Panc1 (cell line): ENCODE measurements at regions not wholly inside any gene's neighbourhood (a gene's known extent, or its start where the extent isn't known, plus 50 kb on each side); places are given as distances from the start of the nearest gene placed in this dataset.

Experiments
- ATAC-seq: fragments of 200-7000 bp; cut with Tn5 transposase; 2 replicates; pipeline ENCODE4 v1.9.1; 2020; ENCODE audit warnings: mild to moderate bottlenecking, moderate library complexity
- BruUV-seq: library from RNA; stranded (reverse); fragments of 400-500 nt; replicated peaks from 2 replicates; lab custom pipeline; 2021; lab: Mats Ljungman, UMichigan
- CTCF ChIA-PET: fragments of 300-600 bp; sonication (Branson Sonifier 250); formaldehyde crosslinking; loops from one replicate; lab custom pipeline; 2022; ENCODE audit warnings: antibody characterized with exemption; lab: Charles Lee
- POLR2A ChIA-PET: fragments of 300-600 bp; sonication (Branson Sonifier 250); formaldehyde crosslinking; loops from one replicate; lab custom pipeline; 2022; ENCODE audit warnings: antibody characterized with exemption; lab: Charles Lee
- DNase-seq: peaks from one replicate; pipeline ENCODE4 v3.0.0-alpha.2; 2010; ENCODE audit warnings: low read depth, low spot score
- H3K27ac ChIP-seq: 2 replicates; pipeline ENCODE4 v1.5.1; 2011; ENCODE audit warnings: mild to moderate bottlenecking, low read length, inconsistent platforms
- H3K27me3 ChIP-seq: fragments of 200-500 bp; sonication (Bioruptor generic); 2 replicates; pipeline ENCODE4 v1.6.0; 2014; ENCODE audit warnings: low read length, inconsistent platforms; ENCODE audit not compliant: control insufficient read depth, insufficient read depth
- H3K36me3 ChIP-seq: fragments of 200-500 bp; sonication (Bioruptor generic); 2 replicates; pipeline ENCODE4 v1.5.1; 2014; ENCODE audit warnings: inconsistent platforms, mild to moderate bottlenecking, low read length, moderate library complexity; ENCODE audit not compliant: control insufficient read depth, insufficient read depth
- H3K4me1 ChIP-seq: 2 replicates; pipeline ENCODE4 v1.5.1; 2011; ENCODE audit warnings: inconsistent platforms, mild to moderate bottlenecking, low read length, moderate library complexity; ENCODE audit not compliant: control insufficient read depth, insufficient read depth
- H3K4me3 ChIP-seq, 2 experiments: 2 replicates each; pipeline ENCODE4 v1.5.1; 2011 to 2012; ENCODE audit warnings: low read depth in 2 of 2, low read length in 2 of 2, mild to moderate bottlenecking in 2 of 2, inconsistent platforms in 1 of 2, moderate library complexity in 1 of 2
- H3K9me3 ChIP-seq: fragments of 200-500 bp; sonication (Bioruptor generic); 2 replicates; pipeline ENCODE4 v1.5.1; 2014; ENCODE audit warnings: low read depth, mild to moderate bottlenecking, inconsistent platforms, low read length, moderate library complexity; ENCODE audit not compliant: control insufficient read depth, insufficient read depth
- POLR2AphosphoS5 ChIP-seq: IDR thresholded peaks from 2 replicates; pipeline ENCODE4 v1.6.1; 2012; ENCODE audit warnings: mild to moderate bottlenecking, low read depth, low read length, moderate library complexity
- TCF7L2 ChIP-seq: IDR thresholded peaks from 2 replicates; pipeline ENCODE4 v1.6.1; 2011; ENCODE audit warnings: mild to moderate bottlenecking, low read depth, low read length, inconsistent platforms
- in situ Hi-C: cut with HindIII; loops from 2 replicates; pipeline ENCODE4 v1.10.0; 2016; ENCODE audit warnings: low sequenced_read_pairs, low pct_unique_long_range_greater_than_20kb
- intact Hi-C: fragments of 100-400 bp; cut with micrococcal nuclease; formaldehyde crosslinking; loops from one replicate; pipeline ENCODE4 v1.10.0; 2022; ENCODE audit not compliant: unreplicated experiment
- TF ChIP-seq, protein P1 (sequence below), 2 experiments: IDR thresholded peaks; 2 replicates each; pipeline ENCODE4 v1.6.1; 2011 to 2012; ENCODE audit warnings: low read depth in 2 of 2, control low read depth in 1 of 2, low read length in 1 of 2, mild to moderate bottlenecking in 1 of 2, moderate library complexity in 1 of 2; ENCODE audit not compliant: insufficient read depth in 1 of 2
- TF ChIP-seq, protein P2 (sequence below): fragments of 450-650 bp; IDR thresholded peaks from 2 replicates; pipeline ENCODE4 v1.5.1; 2017; ENCODE audit warnings: mild to moderate bottlenecking

DNA sequence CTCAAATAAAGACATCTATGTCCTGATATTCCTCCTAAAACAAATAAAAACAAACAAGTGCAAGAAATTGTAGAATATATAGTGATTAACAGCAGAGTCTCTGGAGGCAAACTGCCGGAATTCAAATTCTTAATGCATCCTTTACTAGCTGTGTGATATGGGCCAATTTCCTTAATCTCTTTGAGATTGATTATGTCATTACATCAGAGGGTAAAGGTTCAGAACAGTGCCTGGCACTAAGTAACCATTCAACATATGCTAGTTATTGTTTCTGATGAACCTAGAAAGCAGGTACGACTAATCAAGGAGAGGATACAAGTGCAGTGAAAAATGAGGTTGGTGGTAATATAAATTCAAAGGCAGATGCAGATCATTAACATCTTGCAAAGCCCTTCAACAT lies 81.1 kb upstream of the ADAMTS19 start:
- DNase-seq (no peak), ATAC-seq (no peak)
- in situ Hi-C loops (no loop called here), intact Hi-C loops (no loop called here)
- H3K9me3 ChIP-seq = no peaks in the 10 kb centered on the region
- TF ChIP-seq, protein P1, sequence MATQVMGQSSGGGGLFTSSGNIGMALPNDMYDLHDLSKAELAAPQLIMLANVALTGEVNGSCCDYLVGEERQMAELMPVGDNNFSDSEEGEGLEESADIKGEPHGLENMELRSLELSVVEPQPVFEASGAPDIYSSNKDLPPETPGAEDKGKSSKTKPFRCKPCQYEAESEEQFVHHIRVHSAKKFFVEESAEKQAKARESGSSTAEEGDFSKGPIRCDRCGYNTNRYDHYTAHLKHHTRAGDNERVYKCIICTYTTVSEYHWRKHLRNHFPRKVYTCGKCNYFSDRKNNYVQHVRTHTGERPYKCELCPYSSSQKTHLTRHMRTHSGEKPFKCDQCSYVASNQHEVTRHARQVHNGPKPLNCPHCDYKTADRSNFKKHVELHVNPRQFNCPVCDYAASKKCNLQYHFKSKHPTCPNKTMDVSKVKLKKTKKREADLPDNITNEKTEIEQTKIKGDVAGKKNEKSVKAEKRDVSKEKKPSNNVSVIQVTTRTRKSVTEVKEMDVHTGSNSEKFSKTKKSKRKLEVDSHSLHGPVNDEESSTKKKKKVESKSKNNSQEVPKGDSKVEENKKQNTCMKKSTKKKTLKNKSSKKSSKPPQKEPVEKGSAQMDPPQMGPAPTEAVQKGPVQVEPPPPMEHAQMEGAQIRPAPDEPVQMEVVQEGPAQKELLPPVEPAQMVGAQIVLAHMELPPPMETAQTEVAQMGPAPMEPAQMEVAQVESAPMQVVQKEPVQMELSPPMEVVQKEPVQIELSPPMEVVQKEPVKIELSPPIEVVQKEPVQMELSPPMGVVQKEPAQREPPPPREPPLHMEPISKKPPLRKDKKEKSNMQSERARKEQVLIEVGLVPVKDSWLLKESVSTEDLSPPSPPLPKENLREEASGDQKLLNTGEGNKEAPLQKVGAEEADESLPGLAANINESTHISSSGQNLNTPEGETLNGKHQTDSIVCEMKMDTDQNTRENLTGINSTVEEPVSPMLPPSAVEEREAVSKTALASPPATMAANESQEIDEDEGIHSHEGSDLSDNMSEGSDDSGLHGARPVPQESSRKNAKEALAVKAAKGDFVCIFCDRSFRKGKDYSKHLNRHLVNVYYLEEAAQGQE (IDR thresholded peaks at IDR 0.05; ENCODE audit: insufficient read depth in 1 of 2, low read depth in 2 of 2, low read length in 1 of 2) = no peak
- TF ChIP-seq, protein P2, sequence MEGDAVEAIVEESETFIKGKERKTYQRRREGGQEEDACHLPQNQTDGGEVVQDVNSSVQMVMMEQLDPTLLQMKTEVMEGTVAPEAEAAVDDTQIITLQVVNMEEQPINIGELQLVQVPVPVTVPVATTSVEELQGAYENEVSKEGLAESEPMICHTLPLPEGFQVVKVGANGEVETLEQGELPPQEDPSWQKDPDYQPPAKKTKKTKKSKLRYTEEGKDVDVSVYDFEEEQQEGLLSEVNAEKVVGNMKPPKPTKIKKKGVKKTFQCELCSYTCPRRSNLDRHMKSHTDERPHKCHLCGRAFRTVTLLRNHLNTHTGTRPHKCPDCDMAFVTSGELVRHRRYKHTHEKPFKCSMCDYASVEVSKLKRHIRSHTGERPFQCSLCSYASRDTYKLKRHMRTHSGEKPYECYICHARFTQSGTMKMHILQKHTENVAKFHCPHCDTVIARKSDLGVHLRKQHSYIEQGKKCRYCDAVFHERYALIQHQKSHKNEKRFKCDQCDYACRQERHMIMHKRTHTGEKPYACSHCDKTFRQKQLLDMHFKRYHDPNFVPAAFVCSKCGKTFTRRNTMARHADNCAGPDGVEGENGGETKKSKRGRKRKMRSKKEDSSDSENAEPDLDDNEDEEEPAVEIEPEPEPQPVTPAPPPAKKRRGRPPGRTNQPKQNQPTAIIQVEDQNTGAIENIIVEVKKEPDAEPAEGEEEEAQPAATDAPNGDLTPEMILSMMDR = no peak
- TF ChIP-seq TCF7L2 = no peak
- H3K27ac ChIP-seq = no peak overlapping the region
- no peak overlapping the region for H3K4me3 ChIP-seq
- BruUV-seq = no TSS peak
- POLR2A ChIA-PET = no interaction called here
- H3K36me3 ChIP-seq = no peaks in the 10 kb centered on the region
- no peaks in the 10 kb centered on the region for H3K27me3 ChIP-seq
- CTCF ChIA-PET = no interaction called here
- no peaks in the 10 kb centered on the region for H3K4me1 ChIP-seq

DNA sequence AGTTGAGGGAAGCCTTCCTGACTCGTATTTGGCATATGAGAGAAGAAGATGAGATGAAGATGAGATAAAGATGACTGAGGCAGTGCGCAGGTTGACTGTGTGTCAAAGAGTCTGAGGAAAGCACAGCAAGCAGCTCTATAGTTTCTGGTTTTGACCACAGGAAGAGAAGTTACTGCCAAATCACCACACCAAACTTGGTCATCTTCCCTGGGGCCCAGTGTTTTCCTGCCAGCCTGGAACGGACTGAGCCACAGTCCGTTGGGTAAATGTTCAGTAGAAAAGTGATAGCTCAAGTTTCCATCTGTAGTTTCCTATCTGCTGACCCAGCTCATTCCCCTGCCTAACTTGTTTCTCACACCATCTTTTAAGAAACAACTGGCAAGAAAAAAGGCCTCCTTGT lies 80.7 kb upstream of the ADAMTS19 start:
- intact Hi-C loops (no loop called here), in situ Hi-C loops (no loop called here)
- BruUV-seq = no TSS peak
- Histone ChIP-seq H3K4me3 (no peak overlapping the region), H3K27me3 (no peaks in the 10 kb centered on the region), H3K9me3 (no peaks in the 10 kb centered on the region), H3K4me1 (no peaks in the 10 kb centered on the region), H3K36me3 (no peaks in the 10 kb centered on the region), H3K27ac (no peak overlapping the region)
- ChIA-PET POLR2A (no interaction called here), CTCF (no interaction called here)
- ATAC-seq (no peak), DNase-seq (no peak)
- TF ChIP-seq POLR2AphosphoS5 = no peak

DNA sequence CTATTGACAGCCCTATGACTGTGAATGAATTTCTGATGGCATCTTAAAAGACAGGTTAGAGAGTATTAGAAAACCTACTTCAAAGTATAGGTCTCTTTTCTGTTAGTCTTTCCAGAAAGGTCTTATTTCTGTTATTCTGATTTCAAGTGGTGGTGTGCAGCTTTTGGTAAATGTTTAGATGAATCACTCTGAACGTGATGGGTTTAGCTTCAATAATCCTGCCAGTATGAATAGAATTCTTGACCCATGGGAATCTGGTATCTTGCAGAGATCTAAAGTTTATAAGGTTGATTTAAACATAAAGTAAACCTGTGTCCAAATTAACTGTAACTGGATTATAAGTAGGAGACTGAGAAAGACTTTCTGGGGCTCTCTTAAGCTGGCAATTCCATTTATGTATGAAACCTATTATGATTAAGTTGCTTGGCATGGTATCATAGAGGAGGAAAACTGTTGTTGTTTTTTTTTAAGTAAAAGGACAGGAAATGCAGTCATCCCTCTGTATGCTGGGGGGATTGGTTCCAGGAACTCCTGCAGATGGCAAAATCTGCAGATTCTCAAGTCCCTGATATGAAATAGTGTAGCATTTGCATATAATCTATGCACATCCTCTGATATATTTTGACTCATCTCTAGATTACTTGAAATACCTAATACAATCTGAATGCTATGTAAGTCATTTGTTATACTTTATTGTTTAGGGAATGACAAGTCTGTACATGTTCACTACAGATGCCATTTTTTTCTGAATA lies 77.0 kb upstream of the ADAMTS19 start:
- DNase-seq = no peak
- H3K27ac ChIP-seq = no peak overlapping the region
- ChIA-PET POLR2A (no interaction called here), CTCF (no interaction called here)
- no peaks in the 10 kb centered on the region for H3K27me3 ChIP-seq
- H3K4me1 ChIP-seq = no peaks in the 10 kb centered on the region
- TF ChIP-seq, protein P2 = no peak
- TF ChIP-seq, protein P1 (IDR thresholded peaks at IDR 0.05; ENCODE audit: insufficient read depth in 1 of 2, low read depth in 2 of 2, low read length in 1 of 2) = no peak
- ATAC-seq = no peak
- no peaks in the 10 kb centered on the region for H3K9me3 ChIP-seq
- H3K4me3 ChIP-seq = no peak overlapping the region
- in situ Hi-C loops = no loop called here
- H3K36me3 ChIP-seq = no peaks in the 10 kb centered on the region
- BruUV-seq = no TSS peak
- intact Hi-C loops = no loop called here
